ENCODE measurements at regions not wholly inside any gene's neighbourhood (a gene's known extent, or its start where the extent isn't known, plus 50 kb on each side); places are given as distances from the start of the nearest gene placed in this dataset.

DNA sequence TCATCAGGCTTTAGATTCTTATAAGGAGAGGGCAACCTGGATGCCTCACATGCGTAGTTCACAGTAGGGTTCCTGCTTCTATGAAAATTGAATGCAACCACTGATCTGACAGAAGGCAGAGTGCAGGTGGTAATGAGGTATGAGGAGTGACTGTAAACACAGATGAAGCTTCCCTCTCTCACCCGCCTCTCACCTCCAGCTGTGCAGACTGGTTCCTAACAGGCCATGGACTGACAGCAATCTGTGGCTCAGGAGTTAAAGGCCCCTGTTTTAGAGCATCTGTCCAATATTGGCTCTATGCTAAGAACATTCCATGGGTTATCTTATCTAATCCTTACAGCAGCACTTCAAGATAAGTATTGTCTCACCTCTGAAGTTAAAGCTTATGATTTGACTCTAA is 213.5 kb upstream of the NRP1 start:
- H3K36me3 ChIP-seq (ENCODE audit: control insufficient read depth in 1 of 2, insufficient read depth in 2 of 2, low read length in 2 of 2): no peaks in the 10 kb centered on the region
- H3K4me1 ChIP-seq (ENCODE audit: control insufficient read depth in 1 of 2, insufficient read depth in 2 of 2, low read length in 2 of 2): no peaks in the 10 kb centered on the region
- H3K9ac ChIP-seq (ENCODE audit: low read depth in 1 of 2, low read length in 2 of 2): no peak overlapping the region
- H3K4me3 ChIP-seq (ENCODE audit: low read depth in 1 of 2, low read length in 2 of 2): no peak overlapping the region
- H3K9me3 ChIP-seq (ENCODE audit: control insufficient read depth in 1 of 2, low read length in 2 of 2): no peaks in the 10 kb centered on the region
- no peaks in the 10 kb centered on the region for H3K27me3 ChIP-seq (ENCODE audit: control insufficient read depth in 1 of 2, insufficient read depth in 2 of 2, low read length in 2 of 2)
- no peak overlapping the region for H3K27ac ChIP-seq (ENCODE audit: low read depth, low read length)

DNA sequence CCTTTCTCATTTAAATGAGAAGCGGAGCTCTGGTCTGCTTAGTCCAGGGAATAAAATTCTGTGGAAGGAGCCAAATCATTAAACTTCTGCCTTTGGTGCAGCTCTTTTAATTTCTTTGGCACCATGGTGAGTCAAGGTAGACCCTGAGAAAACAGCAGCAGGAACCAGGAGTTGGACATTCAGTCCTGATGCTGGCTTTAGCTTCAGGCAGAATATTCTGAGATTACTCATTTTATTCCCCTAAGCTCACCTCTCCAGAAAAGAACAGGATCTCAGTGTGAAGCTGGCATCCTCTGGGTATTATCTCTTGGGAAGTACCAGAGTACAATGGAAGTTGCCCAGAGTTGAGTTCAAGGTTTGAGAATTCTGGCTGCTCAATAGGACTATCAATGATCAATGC is 211.6 kb upstream of the NRP1 start:
- Histone ChIP-seq H3K4me1 (ENCODE audit: control insufficient read depth in 1 of 2, insufficient read depth in 2 of 2, low read length in 2 of 2) (no peaks in the 10 kb centered on the region), H3K9ac (ENCODE audit: low read depth in 1 of 2, low read length in 2 of 2) (no peak overlapping the region), H3K27me3 (ENCODE audit: control insufficient read depth in 1 of 2, insufficient read depth in 2 of 2, low read length in 2 of 2) (no peaks in the 10 kb centered on the region), H3K4me3 (ENCODE audit: low read depth in 1 of 2, low read length in 2 of 2) (no peak overlapping the region), H3K27ac (ENCODE audit: low read depth, low read length) (no peak overlapping the region), H3K9me3 (ENCODE audit: control insufficient read depth in 1 of 2, low read length in 2 of 2) (no peaks in the 10 kb centered on the region), H3K36me3 (ENCODE audit: control insufficient read depth in 1 of 2, insufficient read depth in 2 of 2, low read length in 2 of 2) (no peaks in the 10 kb centered on the region)

DNA sequence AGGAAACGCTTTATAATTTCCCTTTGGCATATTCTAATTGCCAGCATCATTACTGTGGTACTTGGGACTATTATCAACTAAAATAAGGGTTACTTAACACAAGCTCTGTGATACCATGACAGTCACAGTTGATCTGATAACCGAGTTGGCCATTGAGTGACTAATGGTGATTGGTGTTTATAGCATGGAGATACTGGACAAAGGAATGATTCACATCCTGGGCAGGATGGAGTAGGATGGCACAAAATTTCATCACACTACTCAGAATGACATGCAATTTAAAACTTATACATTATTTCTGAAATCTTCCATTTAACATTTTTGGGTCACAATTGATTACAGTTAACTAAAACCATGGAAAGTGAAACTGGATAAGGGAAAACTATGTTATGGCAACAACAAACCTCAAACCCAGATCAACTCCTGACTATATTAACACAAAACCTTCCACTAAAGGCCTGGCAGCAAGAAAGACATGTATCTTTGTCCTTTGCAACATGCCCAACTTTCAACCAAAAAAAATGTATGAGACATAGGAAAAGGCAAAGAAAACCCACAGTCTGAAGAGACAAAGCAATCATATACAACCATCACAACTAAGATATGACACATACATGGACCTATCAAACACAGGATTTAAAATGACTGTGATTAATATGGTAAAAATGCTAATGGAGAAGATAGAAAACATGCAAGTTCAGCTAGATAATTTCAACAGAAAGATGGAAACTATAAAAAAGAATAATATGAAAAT is 208.5 kb upstream of the NRP1 start:
- no peaks in the 10 kb centered on the region for H3K9me3 ChIP-seq (ENCODE audit: control insufficient read depth in 1 of 2, low read length in 2 of 2)
- H3K4me1 ChIP-seq (ENCODE audit: control insufficient read depth in 1 of 2, insufficient read depth in 2 of 2, low read length in 2 of 2): no peaks in the 10 kb centered on the region
- no peak overlapping the region for H3K4me3 ChIP-seq (ENCODE audit: low read depth in 1 of 2, low read length in 2 of 2)
- no peaks in the 10 kb centered on the region for H3K36me3 ChIP-seq (ENCODE audit: control insufficient read depth in 1 of 2, insufficient read depth in 2 of 2, low read length in 2 of 2)
- no peaks in the 10 kb centered on the region for H3K27me3 ChIP-seq (ENCODE audit: control insufficient read depth in 1 of 2, insufficient read depth in 2 of 2, low read length in 2 of 2)
- H3K9ac ChIP-seq (ENCODE audit: low read depth in 1 of 2, low read length in 2 of 2): no peak overlapping the region
- no peak overlapping the region for H3K27ac ChIP-seq (ENCODE audit: low read depth, low read length)

DNA sequence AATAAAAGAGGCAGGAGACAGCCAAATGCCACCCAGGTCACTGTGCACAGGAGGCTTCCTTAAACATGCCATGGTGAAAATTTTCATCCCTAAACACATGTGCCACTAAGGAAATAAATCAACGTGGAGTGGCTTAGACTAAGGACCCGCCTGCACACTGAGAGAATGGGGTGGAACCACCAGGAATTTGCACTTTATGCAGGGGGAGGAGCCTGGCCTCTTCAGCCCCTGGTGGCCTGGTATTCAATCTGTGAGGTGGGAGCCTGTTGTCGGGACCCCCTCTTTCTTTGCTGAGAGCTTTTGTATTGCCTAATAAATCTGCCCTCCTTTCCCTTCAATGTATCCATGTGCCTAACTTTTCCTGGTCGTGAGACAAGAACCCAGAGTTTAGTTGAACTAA is 204.6 kb upstream of the NRP1 start:
- Histone ChIP-seq H3K9ac (ENCODE audit: low read depth in 1 of 2, low read length in 2 of 2) (no peak overlapping the region), H3K27me3 (ENCODE audit: control insufficient read depth in 1 of 2, insufficient read depth in 2 of 2, low read length in 2 of 2) (no peaks in the 10 kb centered on the region), H3K4me3 (ENCODE audit: low read depth in 1 of 2, low read length in 2 of 2) (no peak overlapping the region), H3K4me1 (ENCODE audit: control insufficient read depth in 1 of 2, insufficient read depth in 2 of 2, low read length in 2 of 2) (no peaks in the 10 kb centered on the region), H3K36me3 (ENCODE audit: control insufficient read depth in 1 of 2, insufficient read depth in 2 of 2, low read length in 2 of 2) (no peaks in the 10 kb centered on the region), H3K27ac (ENCODE audit: low read depth, low read length) (no peak overlapping the region), H3K9me3 (ENCODE audit: control insufficient read depth in 1 of 2, low read length in 2 of 2) (no peaks in the 10 kb centered on the region)

DNA sequence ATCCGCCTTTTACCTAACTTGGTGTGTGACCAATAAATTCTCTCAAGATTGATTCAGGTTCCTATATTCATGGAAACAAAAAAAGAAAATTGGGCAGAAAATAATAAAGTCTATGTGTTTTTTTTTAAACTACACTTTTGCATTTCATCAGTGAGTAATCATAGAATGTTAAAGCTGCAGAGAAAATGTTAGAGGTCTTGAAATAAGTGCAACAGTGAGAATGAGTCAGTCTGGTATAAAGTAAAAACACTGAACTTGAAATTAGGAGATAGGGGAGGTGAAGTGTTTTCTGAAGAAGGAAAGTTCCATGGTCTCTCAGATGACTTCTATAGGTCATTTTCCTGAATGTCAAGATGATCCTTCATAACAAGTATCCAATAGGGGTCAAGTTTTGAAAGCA is 202.6 kb upstream of the NRP1 start:
- Histone ChIP-seq H3K4me1 (ENCODE audit: control insufficient read depth in 1 of 2, insufficient read depth in 2 of 2, low read length in 2 of 2) (no peaks in the 10 kb centered on the region), H3K9me3 (ENCODE audit: control insufficient read depth in 1 of 2, low read length in 2 of 2) (no peaks in the 10 kb centered on the region), H3K9ac (ENCODE audit: low read depth in 1 of 2, low read length in 2 of 2) (no peak overlapping the region), H3K36me3 (ENCODE audit: control insufficient read depth in 1 of 2, insufficient read depth in 2 of 2, low read length in 2 of 2) (no peaks in the 10 kb centered on the region), H3K4me3 (ENCODE audit: low read depth in 1 of 2, low read length in 2 of 2) (no peak overlapping the region), H3K27ac (ENCODE audit: low read depth, low read length) (no peak overlapping the region), H3K27me3 (ENCODE audit: control insufficient read depth in 1 of 2, insufficient read depth in 2 of 2, low read length in 2 of 2) (no peaks in the 10 kb centered on the region)

DNA sequence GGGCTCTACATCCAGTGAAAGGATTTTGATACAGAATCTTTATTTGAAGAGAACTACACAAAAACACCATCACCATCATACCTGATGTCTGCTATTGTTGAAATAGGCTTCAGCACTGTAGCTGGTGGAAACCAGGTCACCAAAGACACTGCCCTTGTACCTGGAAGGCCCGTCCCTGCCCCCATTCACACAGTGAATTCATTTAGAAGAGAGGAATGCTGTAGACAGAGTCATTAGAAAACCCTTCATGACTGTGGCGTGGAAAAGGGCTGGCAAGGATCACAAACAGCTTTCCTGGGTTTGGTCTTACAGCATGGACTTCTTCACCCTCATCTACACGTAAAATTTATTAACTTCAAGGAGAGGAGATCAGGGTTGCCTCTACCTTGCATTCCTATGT is 202.0 kb upstream of the NRP1 start:
- Histone ChIP-seq H3K36me3 (ENCODE audit: control insufficient read depth in 1 of 2, insufficient read depth in 2 of 2, low read length in 2 of 2) (no peaks in the 10 kb centered on the region), H3K9me3 (ENCODE audit: control insufficient read depth in 1 of 2, low read length in 2 of 2) (no peaks in the 10 kb centered on the region), H3K9ac (ENCODE audit: low read depth in 1 of 2, low read length in 2 of 2) (no peak overlapping the region), H3K27me3 (ENCODE audit: control insufficient read depth in 1 of 2, insufficient read depth in 2 of 2, low read length in 2 of 2) (no peaks in the 10 kb centered on the region), H3K4me3 (ENCODE audit: low read depth in 1 of 2, low read length in 2 of 2) (no peak overlapping the region), H3K27ac (ENCODE audit: low read depth, low read length) (no peak overlapping the region), H3K4me1 (ENCODE audit: control insufficient read depth in 1 of 2, insufficient read depth in 2 of 2, low read length in 2 of 2) (no peaks in the 10 kb centered on the region)

DNA sequence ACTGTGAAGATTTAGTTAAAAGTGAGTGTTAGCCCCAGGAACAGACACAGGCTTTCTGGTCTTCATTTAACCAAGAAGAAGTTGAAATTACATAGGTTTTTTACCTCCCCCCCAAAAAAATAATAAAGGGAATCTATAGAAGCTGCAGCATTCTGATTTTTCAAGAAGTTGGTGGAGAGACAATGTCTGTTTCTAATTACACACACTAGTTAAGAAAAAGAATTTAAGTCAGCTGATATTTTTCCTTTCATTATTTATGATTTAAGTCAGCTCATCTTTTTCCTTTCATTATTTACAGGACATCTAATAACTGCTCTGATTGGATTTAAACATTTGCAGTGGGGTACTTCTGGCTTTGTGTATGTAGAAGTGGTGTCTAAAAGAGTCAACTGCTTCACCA is 201.4 kb upstream of the NRP1 start:
- no peaks in the 10 kb centered on the region for H3K4me1 ChIP-seq (ENCODE audit: control insufficient read depth in 1 of 2, insufficient read depth in 2 of 2, low read length in 2 of 2)
- H3K27me3 ChIP-seq (ENCODE audit: control insufficient read depth in 1 of 2, insufficient read depth in 2 of 2, low read length in 2 of 2): no peaks in the 10 kb centered on the region
- no peaks in the 10 kb centered on the region for H3K9me3 ChIP-seq (ENCODE audit: control insufficient read depth in 1 of 2, low read length in 2 of 2)
- no peak overlapping the region for H3K27ac ChIP-seq (ENCODE audit: low read depth, low read length)
- H3K36me3 ChIP-seq (ENCODE audit: control insufficient read depth in 1 of 2, insufficient read depth in 2 of 2, low read length in 2 of 2): no peaks in the 10 kb centered on the region
- H3K4me3 ChIP-seq (ENCODE audit: low read depth in 1 of 2, low read length in 2 of 2): no peak overlapping the region
- H3K9ac ChIP-seq (ENCODE audit: low read depth in 1 of 2, low read length in 2 of 2): no peak overlapping the region

DNA sequence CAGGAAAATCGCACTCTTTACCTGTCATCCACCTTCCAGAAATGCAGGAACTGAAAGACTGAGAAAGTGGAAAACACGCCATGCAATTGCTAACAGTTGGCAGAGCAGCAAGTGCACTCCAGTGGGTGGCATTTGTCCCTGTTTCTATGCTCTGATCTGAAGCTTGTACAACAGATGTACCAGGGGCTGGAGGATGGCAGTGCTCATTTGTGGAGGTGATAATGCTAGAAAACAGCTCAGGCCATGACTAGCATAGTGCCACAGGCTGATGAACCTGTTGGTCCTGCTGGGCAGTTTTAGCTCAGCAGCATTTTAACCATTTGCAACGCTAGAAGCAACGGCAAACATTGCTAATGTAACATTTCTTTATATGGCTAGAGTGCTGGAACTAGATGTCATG is 199.9 kb upstream of the NRP1 start:
- Histone ChIP-seq H3K27ac (ENCODE audit: low read depth, low read length) (no peak overlapping the region), H3K27me3 (ENCODE audit: control insufficient read depth in 1 of 2, insufficient read depth in 2 of 2, low read length in 2 of 2) (no peaks in the 10 kb centered on the region), H3K9ac (ENCODE audit: low read depth in 1 of 2, low read length in 2 of 2) (no peak overlapping the region), H3K36me3 (ENCODE audit: control insufficient read depth in 1 of 2, insufficient read depth in 2 of 2, low read length in 2 of 2) (no peaks in the 10 kb centered on the region), H3K4me3 (ENCODE audit: low read depth in 1 of 2, low read length in 2 of 2) (no peak overlapping the region), H3K4me1 (ENCODE audit: control insufficient read depth in 1 of 2, insufficient read depth in 2 of 2, low read length in 2 of 2) (no peaks in the 10 kb centered on the region), H3K9me3 (ENCODE audit: control insufficient read depth in 1 of 2, low read length in 2 of 2) (no peaks in the 10 kb centered on the region)

DNA sequence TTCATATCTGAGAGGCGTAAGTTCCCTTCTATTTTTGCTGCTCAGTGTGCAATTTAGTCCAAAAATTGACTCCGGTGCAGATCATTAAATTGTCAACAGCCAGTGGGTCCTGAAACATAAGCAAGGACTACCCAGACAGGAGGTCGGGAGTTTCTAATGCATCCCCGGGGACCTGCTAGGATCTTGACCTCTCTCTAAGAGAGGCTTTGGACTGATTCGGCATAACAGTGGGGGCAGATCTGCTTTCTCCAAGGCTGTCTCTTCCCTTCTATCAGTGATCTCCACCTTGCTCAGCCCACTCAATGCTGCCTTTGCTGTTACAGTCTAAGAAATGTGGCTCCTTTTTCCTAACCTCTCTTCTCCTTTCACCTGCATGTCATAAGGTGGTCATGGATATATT is 199.1 kb upstream of the NRP1 start:
- Histone ChIP-seq H3K27me3 (ENCODE audit: control insufficient read depth in 1 of 2, insufficient read depth in 2 of 2, low read length in 2 of 2) (no peaks in the 10 kb centered on the region), H3K4me1 (ENCODE audit: control insufficient read depth in 1 of 2, insufficient read depth in 2 of 2, low read length in 2 of 2) (no peaks in the 10 kb centered on the region), H3K9ac (ENCODE audit: low read depth in 1 of 2, low read length in 2 of 2) (no peak overlapping the region), H3K36me3 (ENCODE audit: control insufficient read depth in 1 of 2, insufficient read depth in 2 of 2, low read length in 2 of 2) (no peaks in the 10 kb centered on the region), H3K4me3 (ENCODE audit: low read depth in 1 of 2, low read length in 2 of 2) (no peak overlapping the region), H3K27ac (ENCODE audit: low read depth, low read length) (no peak overlapping the region), H3K9me3 (ENCODE audit: control insufficient read depth in 1 of 2, low read length in 2 of 2) (no peaks in the 10 kb centered on the region)

DNA sequence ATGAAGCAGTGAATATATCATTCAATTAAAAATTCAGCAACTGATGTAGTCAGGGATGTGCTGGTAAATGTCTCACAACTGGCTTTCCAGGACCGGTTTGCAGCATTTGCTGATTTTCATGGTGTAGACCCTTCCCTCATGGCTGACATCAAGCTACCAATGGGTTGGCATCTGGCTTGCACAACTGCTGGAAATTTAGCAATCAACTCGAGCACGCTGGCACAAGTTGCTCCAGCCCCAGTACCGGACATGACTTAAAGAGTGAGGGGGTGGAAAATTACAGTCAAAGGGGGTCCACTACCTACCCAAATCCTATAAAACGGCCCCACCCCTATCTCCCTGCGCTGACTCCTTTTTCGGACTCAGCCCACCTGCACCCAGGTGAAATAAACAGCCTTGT is 198.4 kb upstream of the NRP1 start:
- no peaks in the 10 kb centered on the region for H3K9me3 ChIP-seq (ENCODE audit: control insufficient read depth in 1 of 2, low read length in 2 of 2)
- H3K27me3 ChIP-seq (ENCODE audit: control insufficient read depth in 1 of 2, insufficient read depth in 2 of 2, low read length in 2 of 2): no peaks in the 10 kb centered on the region
- H3K4me3 ChIP-seq (ENCODE audit: low read depth in 1 of 2, low read length in 2 of 2): no peak overlapping the region
- no peak overlapping the region for H3K9ac ChIP-seq (ENCODE audit: low read depth in 1 of 2, low read length in 2 of 2)
- no peak overlapping the region for H3K27ac ChIP-seq (ENCODE audit: low read depth, low read length)
- no peaks in the 10 kb centered on the region for H3K36me3 ChIP-seq (ENCODE audit: control insufficient read depth in 1 of 2, insufficient read depth in 2 of 2, low read length in 2 of 2)
- no peaks in the 10 kb centered on the region for H3K4me1 ChIP-seq (ENCODE audit: control insufficient read depth in 1 of 2, insufficient read depth in 2 of 2, low read length in 2 of 2)

DNA sequence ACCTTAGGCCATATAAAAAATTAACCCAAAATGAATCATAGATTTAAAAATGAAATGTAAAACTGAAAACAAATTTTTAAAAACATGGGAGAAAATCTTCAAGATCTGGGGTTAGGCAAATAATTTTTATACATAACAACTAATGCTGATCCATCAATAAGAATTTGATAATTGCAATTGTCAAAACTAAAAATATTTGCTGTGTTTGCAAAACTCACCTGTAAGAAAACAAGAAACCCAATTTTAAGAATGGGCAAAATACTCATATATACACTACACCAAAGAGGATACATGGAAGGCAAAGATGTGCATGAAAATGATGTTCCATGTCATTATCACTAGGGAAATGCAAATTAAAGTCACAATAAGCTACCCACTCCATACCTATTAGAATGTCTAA is 194.8 kb upstream of the NRP1 start:
- Histone ChIP-seq H3K4me1 (ENCODE audit: control insufficient read depth in 1 of 2, insufficient read depth in 2 of 2, low read length in 2 of 2) (no peaks in the 10 kb centered on the region), H3K9ac (ENCODE audit: low read depth in 1 of 2, low read length in 2 of 2) (no peak overlapping the region), H3K9me3 (ENCODE audit: control insufficient read depth in 1 of 2, low read length in 2 of 2) (no peaks in the 10 kb centered on the region), H3K36me3 (ENCODE audit: control insufficient read depth in 1 of 2, insufficient read depth in 2 of 2, low read length in 2 of 2) (no peaks in the 10 kb centered on the region), H3K27me3 (ENCODE audit: control insufficient read depth in 1 of 2, insufficient read depth in 2 of 2, low read length in 2 of 2) (no peaks in the 10 kb centered on the region), H3K27ac (ENCODE audit: low read depth, low read length) (no peak overlapping the region), H3K4me3 (ENCODE audit: low read depth in 1 of 2, low read length in 2 of 2) (no peak overlapping the region)

Measured in duodenal mucosa (tissue), 2 donors.